ENCODE measurements at regions not wholly inside any gene's neighbourhood (a gene's known extent, or its start where the extent isn't known, plus 50 kb on each side); places are given as distances from the start of the nearest gene placed in this dataset.

DNA sequence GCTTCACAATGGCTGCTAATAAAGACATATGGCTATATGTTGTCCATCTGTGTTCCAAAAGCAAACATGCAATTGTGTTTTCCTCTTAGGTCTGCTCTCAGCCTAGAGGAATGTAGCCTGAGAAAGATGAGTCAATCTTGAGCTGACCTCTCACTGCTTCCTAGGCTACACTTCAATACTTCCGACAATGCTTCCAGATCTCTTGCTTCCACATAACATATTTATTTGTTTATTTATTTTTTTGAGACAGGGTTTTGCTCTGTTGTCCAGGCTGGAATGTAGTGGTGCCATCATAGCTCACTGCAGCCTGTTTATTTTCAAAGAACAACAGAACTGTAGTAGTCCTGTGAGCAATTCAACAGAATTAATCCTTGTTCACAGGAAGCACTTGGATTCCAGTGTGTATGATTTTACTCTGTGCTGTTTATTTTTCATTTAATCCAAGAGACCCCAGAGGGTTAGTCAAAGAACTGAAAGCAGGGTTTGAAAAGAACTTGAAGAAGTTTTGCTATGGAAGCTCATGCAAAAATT, 437.9 kb downstream of the TXNL1 start:
- TF ChIP-seq ZFP3 (CRISPR knock-in tag; IDR thresholded peaks at IDR 0.05) = no peak
- peak; percentile 82 for ATAC-seq

DNA sequence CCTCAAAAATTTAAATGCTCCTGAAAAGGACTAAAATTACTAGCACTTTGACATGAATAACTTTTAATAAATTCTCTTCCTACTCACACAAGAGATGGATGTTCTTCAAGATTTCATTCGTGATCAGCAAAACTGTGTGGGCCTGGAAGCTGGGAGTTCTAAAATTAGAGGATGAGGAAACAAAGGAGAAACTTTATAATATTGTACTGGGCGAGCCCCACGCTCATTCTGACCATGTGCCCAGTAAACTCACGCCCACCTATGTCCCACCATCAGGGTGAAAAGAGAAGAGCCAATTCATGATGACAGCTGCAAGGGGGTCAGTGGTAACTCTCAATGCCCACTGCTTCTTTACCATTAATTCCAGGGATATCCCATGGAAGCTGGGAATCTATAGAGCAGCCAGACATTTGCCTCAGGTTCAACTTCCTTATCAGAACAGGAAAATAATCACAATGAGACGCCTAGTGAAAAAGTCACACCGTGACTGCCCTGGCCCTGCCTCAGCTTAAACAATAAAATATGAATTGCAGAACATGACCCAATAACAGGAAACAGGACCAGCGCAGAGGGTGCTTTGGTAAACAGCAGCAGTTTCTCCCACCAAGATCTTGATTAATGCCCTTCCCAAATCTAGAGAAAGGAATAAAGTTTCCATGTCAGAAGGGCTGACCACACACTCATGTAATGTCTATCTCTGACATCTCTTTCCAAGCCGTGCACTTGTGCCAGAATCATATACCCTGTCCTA, 438.6 kb downstream of the TXNL1 start:
- peak; percentile 46 for ATAC-seq
- no peak for TF ChIP-seq BACH2 (CRISPR knock-in tag; IDR thresholded peaks at IDR 0.05; ENCODE audit: borderline replicate concordance)
- TF ChIP-seq ISL1 (CRISPR knock-in tag; IDR thresholded peaks at IDR 0.05) = no peak
- no peak for TF ChIP-seq ZFP3 (CRISPR knock-in tag; IDR thresholded peaks at IDR 0.05)
- TF ChIP-seq CSDC2 (CRISPR knock-in tag; IDR thresholded peaks at IDR 0.05) = no peak
- no peak for TF ChIP-seq ZNF565 (CRISPR knock-in tag; conservative IDR thresholded peaks at IDR 0.05; ENCODE audit: low read depth)
- TF ChIP-seq TCF4 (CRISPR knock-in tag; IDR thresholded peaks at IDR 0.05; ENCODE audit: borderline replicate concordance) = no peak
- TF ChIP-seq CREB5 (CRISPR knock-in tag; IDR thresholded peaks at IDR 0.05; ENCODE audit: low read depth) = no peak
- TF ChIP-seq ESRRG (CRISPR knock-in tag; IDR thresholded peaks at IDR 0.05) = no peak
- no peak for TF ChIP-seq ARNTL (CRISPR knock-in tag; IDR thresholded peaks at IDR 0.05; ENCODE audit: borderline replicate concordance, low read depth)
- TF ChIP-seq TOX (CRISPR knock-in tag; IDR thresholded peaks at IDR 0.05; ENCODE audit: borderline replicate concordance) = no peak
- TF ChIP-seq OSR1 (CRISPR knock-in tag; IDR thresholded peaks at IDR 0.05) = no peak

DNA sequence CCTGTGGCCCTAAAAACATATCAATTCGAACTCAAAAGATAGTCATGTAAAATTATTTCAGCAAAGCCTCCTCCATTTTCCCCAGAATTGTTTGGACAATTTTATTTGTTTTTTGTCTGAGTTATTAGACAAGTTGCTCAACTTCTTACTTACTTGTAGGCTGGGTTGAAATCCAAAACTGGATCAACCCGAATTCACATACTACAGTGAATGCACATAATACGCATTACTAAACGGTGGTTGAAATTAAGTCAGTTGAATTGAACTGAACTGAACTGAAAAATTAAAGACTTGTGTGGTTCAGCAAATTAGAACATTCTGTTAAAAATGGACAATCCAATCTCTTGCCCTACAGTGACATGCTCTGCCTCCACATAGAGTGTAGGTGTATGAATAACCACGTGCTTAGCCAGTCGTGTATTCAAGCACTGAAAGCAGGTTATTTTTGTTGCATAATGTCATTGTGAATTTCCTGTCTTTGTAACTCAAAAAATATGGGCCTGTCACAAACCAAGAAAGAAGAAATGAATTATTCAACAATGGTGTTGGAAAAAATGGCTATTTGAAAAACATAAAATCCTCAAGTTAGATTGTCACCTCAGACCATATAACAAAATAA, 441.0 kb downstream of the TXNL1 start:
- no peak for TF ChIP-seq CSDC2 (CRISPR knock-in tag; IDR thresholded peaks at IDR 0.05)
- no peak for TF ChIP-seq OSR1 (CRISPR knock-in tag; IDR thresholded peaks at IDR 0.05)
- TF ChIP-seq TCF4 (CRISPR knock-in tag; IDR thresholded peaks at IDR 0.05; ENCODE audit: borderline replicate concordance) = no peak
- TF ChIP-seq TOX (CRISPR knock-in tag; IDR thresholded peaks at IDR 0.05; ENCODE audit: borderline replicate concordance) = no peak
- TF ChIP-seq RARB (CRISPR knock-in tag; IDR thresholded peaks at IDR 0.05) = no peak
- TF ChIP-seq BACH2 (CRISPR knock-in tag; IDR thresholded peaks at IDR 0.05; ENCODE audit: borderline replicate concordance) = no peak
- TF ChIP-seq CREB5 (CRISPR knock-in tag; IDR thresholded peaks at IDR 0.05; ENCODE audit: low read depth) = no peak
- TF ChIP-seq ZFP3 (CRISPR knock-in tag; IDR thresholded peaks at IDR 0.05) = no peak
- no peak for TF ChIP-seq SNAI2 (CRISPR knock-in tag; IDR thresholded peaks at IDR 0.05)
- TF ChIP-seq, protein P1, sequence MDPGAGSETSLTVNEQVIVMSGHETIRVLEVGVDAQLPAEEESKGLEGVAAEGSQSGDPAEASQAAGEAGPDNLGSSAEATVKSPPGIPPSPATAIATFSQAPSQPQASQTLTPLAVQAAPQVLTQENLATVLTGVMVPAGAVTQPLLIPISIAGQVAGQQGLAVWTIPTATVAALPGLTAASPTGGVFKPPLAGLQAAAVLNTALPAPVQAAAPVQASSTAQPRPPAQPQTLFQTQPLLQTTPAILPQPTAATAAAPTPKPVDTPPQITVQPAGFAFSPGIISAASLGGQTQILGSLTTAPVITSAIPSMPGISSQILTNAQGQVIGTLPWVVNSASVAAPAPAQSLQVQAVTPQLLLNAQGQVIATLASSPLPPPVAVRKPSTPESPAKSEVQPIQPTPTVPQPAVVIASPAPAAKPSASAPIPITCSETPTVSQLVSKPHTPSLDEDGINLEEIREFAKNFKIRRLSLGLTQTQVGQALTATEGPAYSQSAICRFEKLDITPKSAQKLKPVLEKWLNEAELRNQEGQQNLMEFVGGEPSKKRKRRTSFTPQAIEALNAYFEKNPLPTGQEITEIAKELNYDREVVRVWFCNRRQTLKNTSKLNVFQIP (CRISPR knock-in tag; IDR thresholded peaks at IDR 0.05; ENCODE audit: borderline replicate concordance, low read depth) = no peak
- no peak for TF ChIP-seq ISL1 (CRISPR knock-in tag; IDR thresholded peaks at IDR 0.05)
- TF ChIP-seq GLIS3 (CRISPR knock-in tag; IDR thresholded peaks at IDR 0.05) = no peak
- no peak for TF ChIP-seq ZC3H10 (CRISPR knock-in tag; IDR thresholded peaks at IDR 0.05)
- no peak for TF ChIP-seq ZNF70 (CRISPR knock-in tag; IDR thresholded peaks at IDR 0.05)
- TF ChIP-seq ZNF8 (CRISPR knock-in tag; IDR thresholded peaks at IDR 0.05) = no peak
- no peak for TF ChIP-seq PPARA (CRISPR knock-in tag; IDR thresholded peaks at IDR 0.05; ENCODE audit: borderline replicate concordance)

GRCh38 chr18:56196495-56197225, 441.7 kb downstream of the TXNL1 start:
- no peak for TF ChIP-seq ZFP30 (CRISPR knock-in tag; IDR thresholded peaks at IDR 0.05)
- peak; percentile 14; the same call in 1 of the 2 replicates for TF ChIP-seq ISL1 (CRISPR knock-in tag; IDR thresholded peaks at IDR 0.05)
- 0 out of 3 replicates have a peak, but pooled peaks have one; percentile 28 for ATAC-seq

More for the DNA sequence above, 441.0 kb downstream of the TXNL1 start:
- no peak for ATAC-seq

GRCh38 chr18:56191334-56191733, 447.1 kb downstream of the TXNL1 start:
- no peak for TF ChIP-seq CSDC2 (CRISPR knock-in tag; IDR thresholded peaks at IDR 0.05)
- no peak for TF ChIP-seq SNAI2 (CRISPR knock-in tag; IDR thresholded peaks at IDR 0.05)
- no peak for TF ChIP-seq TSHZ2 (CRISPR knock-in tag; IDR thresholded peaks at IDR 0.05)
- TF ChIP-seq TCF4 (CRISPR knock-in tag; IDR thresholded peaks at IDR 0.05; ENCODE audit: borderline replicate concordance) = no peak
- TF ChIP-seq ZFP3 (CRISPR knock-in tag; IDR thresholded peaks at IDR 0.05) = no peak
- TF ChIP-seq GLIS3 (CRISPR knock-in tag; IDR thresholded peaks at IDR 0.05) = no peak
- TF ChIP-seq TOX (CRISPR knock-in tag; IDR thresholded peaks at IDR 0.05; ENCODE audit: borderline replicate concordance) = no peak
- no peak for ATAC-seq

All from SK-N-SH treated with all-trans-retinoic acid at 6 μM for 48 hours (cell line).